ENCODE measurements at regions not wholly inside any gene's neighbourhood (a gene's known extent, or its start where the extent isn't known, plus 50 kb on each side); places are given as distances from the start of the nearest gene placed in this dataset.

GRCh38 chr13:22938576-22938975 lies 242.2 kb upstream of the SGCG start:
- no peak overlapping the region for H3K14ac ChIP-seq (ENCODE audit: insufficient read depth, low read length)
- H3K18ac ChIP-seq (ENCODE audit: insufficient read length, low read depth, low read length): no peak overlapping the region
- no peak overlapping the region for H4K5ac ChIP-seq (ENCODE audit: insufficient read length, low read depth, low read length)
- H3K4me2 ChIP-seq (ENCODE audit: insufficient read depth, insufficient read length, low read length): no peak overlapping the region
- no peaks in the 10 kb centered on the region for H3K4me1 Mint-ChIP-seq
- H3K27me3 ChIP-seq (ENCODE audit: insufficient read depth, low read length): no peaks in the 10 kb centered on the region
- H3T11ph ChIP-seq (ENCODE audit: low read length): no peak overlapping the region
- H3K27me3 Mint-ChIP-seq (ENCODE audit: low read depth): no peaks in the 10 kb centered on the region
- H3K4me1 ChIP-seq (ENCODE audit: insufficient read depth, low read length): no peaks in the 10 kb centered on the region
- peaks cover 2 to 7% (median 6%) of the 10 kb centered on the region in 3 experiments; a peak in 5 of 7 replicates for H3K36me3 Mint-ChIP-seq (ENCODE audit: insufficient read depth in 1 of 3, low read depth in 3 of 3)
- H3K4ac ChIP-seq (ENCODE audit: low read depth, low read length): no peak overlapping the region
- no peaks in the 10 kb centered on the region for H3K79me2 ChIP-seq (ENCODE audit: insufficient read depth, low read length)
- no peak overlapping the region for H2BK15ac ChIP-seq (ENCODE audit: low read depth, low read length)
- no peak overlapping the region for H2AK5ac ChIP-seq (ENCODE audit: insufficient read length, low read length)
- H2BK12ac ChIP-seq (ENCODE audit: insufficient read length, low read depth, low read length): no peak overlapping the region
- H3K23ac ChIP-seq (ENCODE audit: insufficient read length, low read depth, low read length): no peak overlapping the region
- H4K20me1 ChIP-seq (ENCODE audit: control insufficient read depth, insufficient read depth, insufficient read length): no peaks in the 10 kb centered on the region
- H4K8ac ChIP-seq (replicated peaks; ENCODE audit: insufficient read length, low read depth, low read length): no peak overlapping the region
- H3K23me2 ChIP-seq (ENCODE audit: insufficient read length, low read depth, low read length, poor library complexity, severe bottlenecking): no peaks in the 10 kb centered on the region
- H3K27ac Mint-ChIP-seq: no peak overlapping the region
- H2AFZ ChIP-seq (ENCODE audit: low read length): no peak overlapping the region
- WGBS (ENCODE audit: extremely low coverage, insufficient read length, low lambda C conversion rate): no CpG with 5 or more reads among the region's 22 CpGs
- no peak overlapping the region for H2BK120ac ChIP-seq (ENCODE audit: low read depth, low read length, poor library complexity, severe bottlenecking)
- no peak overlapping the region for H2BK5ac ChIP-seq (ENCODE audit: insufficient read length, low read length)
- no peak overlapping the region for H3K9ac ChIP-seq (ENCODE audit: extremely low read depth, insufficient read length, low read length)
- H3K9me3 Mint-ChIP-seq: peaks cover 7 to 15% of the 10 kb centered on the region in 2 experiments; a peak in 3 of 5 replicates
- H4K91ac ChIP-seq (ENCODE audit: insufficient read length, low read depth, low read length): no peak overlapping the region
- H3K56ac ChIP-seq (ENCODE audit: insufficient read length, low read depth, low read length): no peak overlapping the region
- DNase-seq: no peak
- H3K4me3 Mint-ChIP-seq: no peak overlapping the region
- H3K27ac ChIP-seq (ENCODE audit: insufficient read length, low read depth, low read length): no peak overlapping the region
- no peaks in the 10 kb centered on the region for H3K79me1 ChIP-seq (ENCODE audit: insufficient read depth, low read depth, low read length, poor library complexity, severe bottlenecking)
- no peak overlapping the region for H2BK20ac ChIP-seq (ENCODE audit: low read depth, low read length, poor library complexity, severe bottlenecking)
- H3K9me3 ChIP-seq (ENCODE audit: control insufficient read depth, low read depth, low read length): no peaks in the 10 kb centered on the region
- no peak for TF ChIP-seq CTCF (conservative IDR thresholded peaks at IDR 0.05)
